NCI-H1436 (cell line): ENCODE measurements at regions not wholly inside any gene's neighbourhood (a gene's known extent, or its start where the extent isn't known, plus 50 kb on each side); places are given as distances from the start of the nearest gene placed in this dataset.
"Not testable (repeated sequence)": the region's sequence is repeated elsewhere in the genome, so short reads cannot be mapped to it uniquely, and the experiment has no call there.

ENCODE experiments used
- DNase-seq: peaks from one replicate; lab custom pipeline; 2025; lab: John Stamatoyannopoulos, UW

GRCh38 chr17:445839-446238, 93.2 kb upstream of the RPH3AL start, which contains the start of gene RFLNB:
TSS of gene RFLNB (minus strand) at chr17:445939.
- DNase-seq, result not testable (repeated sequence)

- no peak for DNase-seq
These were observed 92.4 kb upstream of the RPH3AL start for GRCh38 chr17:444879-445454.

GRCh38 chr17:443109-443508, 90.5 kb upstream of the RPH3AL start:
- no peak for DNase-seq

GRCh38 chr17:441155-441950, 88.7 kb upstream of the RPH3AL start:
- DNase-seq, result no peak

- DNase-seq, result no peak
These were observed 85.6 kb upstream of the RPH3AL start for GRCh38 chr17:438191-438590.

GRCh38 chr17:437545-437944, 84.9 kb upstream of the RPH3AL start:
- no peak for DNase-seq

- DNase-seq, result no peak
These were observed 84.0 kb upstream of the RPH3AL start for GRCh38 chr17:436571-436970.

- not testable (repeated sequence) for DNase-seq
These were observed 79.9 kb upstream of the RPH3AL start for GRCh38 chr17:432471-432870.

- DNase-seq, result no peak
These were observed 78.9 kb upstream of the RPH3AL start for GRCh38 chr17:431494-431893.

GRCh38 chr17:429589-429988, 77.0 kb upstream of the RPH3AL start:
- DNase-seq, result no peak

- no peak for DNase-seq
These were observed 75.8 kb upstream of the RPH3AL start for GRCh38 chr17:428414-428813.

GRCh38 chr17:427891-428290, 75.3 kb upstream of the RPH3AL start:
- DNase-seq, result no peak

GRCh38 chr17:427327-427726, 74.7 kb upstream of the RPH3AL start:
- DNase-seq, result peak; percentile 10

GRCh38 chr17:422196-422930, 69.8 kb upstream of the RPH3AL start:
- DNase-seq, result no peak

GRCh38 chr17:420479-421175, 68.0 kb upstream of the RPH3AL start:
- DNase-seq, result no peak

GRCh38 chr17:419073-419735, 66.6 kb upstream of the RPH3AL start:
- no peak for DNase-seq

GRCh38 chr17:418421-418751, 65.8 kb upstream of the RPH3AL start:
- DNase-seq, result no peak

- no peak for DNase-seq
These were observed 65.2 kb upstream of the RPH3AL start for GRCh38 chr17:417691-418420.

GRCh38 chr17:416293-417206, 63.9 kb upstream of the RPH3AL start:
- no peak for DNase-seq

GRCh38 chr17:413706-414380, 61.2 kb upstream of the RPH3AL start:
- DNase-seq, result no peak
